GM12874 (cell line): ENCODE measurements at regions not wholly inside any gene's neighbourhood (a gene's known extent, or its start where the extent isn't known, plus 50 kb on each side); places are given as distances from the start of the nearest gene placed in this dataset.

Source experiments
- CTCF ChIP-seq: IDR thresholded peaks from 2 replicates; pipeline ENCODE4 v1.5.1; 2011; ENCODE audit warnings: low read depth, mild to moderate bottlenecking, control low read depth, low read length, moderate library complexity; ENCODE audit not compliant: insufficient read depth

GRCh38 chr2:117273009-117273671 is 541.4 kb upstream of the DDX18 start:
- no peak for TF ChIP-seq CTCF

GRCh38 chr2:117293012-117293411 is 521.5 kb upstream of the DDX18 start:
- TF ChIP-seq CTCF, result no peak

DNA sequence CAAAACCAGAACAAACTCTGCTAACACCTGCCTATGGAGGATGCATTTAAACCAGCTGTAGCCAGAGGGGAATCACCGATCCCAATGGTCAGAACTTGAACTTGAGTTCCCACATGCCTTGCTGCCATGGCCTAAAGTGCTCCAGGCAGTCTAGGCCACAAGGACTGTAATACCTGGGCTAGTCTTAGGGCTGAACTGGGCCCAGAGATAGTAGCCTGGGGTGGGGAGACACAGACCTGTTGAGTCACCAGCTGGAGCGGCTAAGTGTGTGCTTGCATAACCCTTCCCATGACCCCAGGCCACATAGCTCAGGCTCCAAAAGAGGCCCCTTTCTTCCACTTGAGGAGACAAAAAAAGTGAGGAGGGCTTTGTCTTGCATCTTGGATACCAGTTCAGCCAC is 515.0 kb upstream of the DDX18 start:
- TF ChIP-seq CTCF, result no peak

DNA sequence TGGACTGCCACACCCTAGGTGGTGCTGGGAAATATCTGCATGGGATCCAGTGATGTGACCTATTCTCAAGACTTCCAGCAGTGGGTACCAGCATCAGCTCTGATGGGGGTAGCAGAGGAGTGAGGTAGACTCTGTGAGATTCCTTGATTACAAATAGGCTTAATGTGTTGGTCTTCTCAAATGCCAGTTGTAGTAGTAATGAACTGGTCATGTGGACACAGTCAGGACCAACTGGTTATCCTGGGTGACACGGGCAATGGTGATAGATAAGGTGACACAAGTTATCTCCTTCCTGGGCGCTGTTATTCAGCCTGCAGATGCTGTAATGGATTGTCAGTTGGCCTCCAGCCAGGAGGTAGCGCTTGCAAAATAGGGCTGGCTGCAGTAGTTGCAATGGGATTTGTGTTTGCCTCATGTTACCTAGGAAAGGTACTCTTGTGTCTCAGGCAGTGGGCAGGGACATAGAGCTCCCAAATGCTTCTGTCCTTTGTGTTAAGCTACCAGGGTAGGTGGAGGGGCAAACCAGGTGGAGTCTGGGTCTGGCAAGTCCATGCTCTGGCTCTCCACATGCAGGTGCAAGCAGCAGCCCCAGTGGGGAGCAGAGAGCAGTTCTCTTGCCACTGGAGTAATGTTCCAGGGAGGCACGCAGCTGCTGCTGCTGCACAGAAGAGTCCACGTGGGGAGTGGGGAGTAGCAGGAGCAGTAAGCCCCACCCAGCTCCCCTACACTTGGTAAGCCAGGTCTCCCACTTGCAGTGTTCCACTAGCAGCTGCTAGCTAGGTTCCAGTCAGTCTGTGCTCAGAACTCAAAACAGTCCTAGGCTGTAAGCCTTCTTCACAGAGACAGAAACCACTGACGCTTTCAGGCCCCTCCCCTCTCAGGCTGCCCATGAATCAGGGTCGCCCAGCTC is 505.4 kb upstream of the DDX18 start:
- TF ChIP-seq CTCF, result no peak

GRCh38 chr2:117321816-117322215 is 492.7 kb upstream of the DDX18 start:
- TF ChIP-seq CTCF, result no peak

DNA sequence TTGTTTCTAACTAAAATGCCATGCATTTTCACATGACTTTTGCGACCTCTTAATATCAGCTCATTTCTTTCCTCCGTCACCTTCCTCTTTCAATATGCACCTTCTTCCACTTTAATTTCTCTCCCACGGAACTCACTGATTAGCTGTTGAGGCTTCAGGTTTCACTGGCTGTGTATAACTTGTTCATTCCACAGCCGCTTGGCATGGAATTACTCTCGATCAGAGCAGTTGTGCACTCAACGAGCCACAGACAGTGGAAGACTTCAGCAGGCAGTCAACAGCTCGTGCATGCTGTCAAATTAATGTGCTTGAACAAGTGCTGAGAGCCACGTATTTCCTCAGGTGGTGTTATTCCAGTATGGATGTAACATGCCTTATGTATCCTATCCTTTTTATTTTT is 491.2 kb upstream of the DDX18 start:
- no peak for TF ChIP-seq CTCF

- TF ChIP-seq CTCF, result no peak
Measured at GRCh38 chr2:117330641-117331040, 483.9 kb upstream of the DDX18 start.
